ENCODE measurements at regions not wholly inside any gene's neighbourhood (a gene's known extent, or its start where the extent isn't known, plus 50 kb on each side); places are given as distances from the start of the nearest gene placed in this dataset.

DNA sequence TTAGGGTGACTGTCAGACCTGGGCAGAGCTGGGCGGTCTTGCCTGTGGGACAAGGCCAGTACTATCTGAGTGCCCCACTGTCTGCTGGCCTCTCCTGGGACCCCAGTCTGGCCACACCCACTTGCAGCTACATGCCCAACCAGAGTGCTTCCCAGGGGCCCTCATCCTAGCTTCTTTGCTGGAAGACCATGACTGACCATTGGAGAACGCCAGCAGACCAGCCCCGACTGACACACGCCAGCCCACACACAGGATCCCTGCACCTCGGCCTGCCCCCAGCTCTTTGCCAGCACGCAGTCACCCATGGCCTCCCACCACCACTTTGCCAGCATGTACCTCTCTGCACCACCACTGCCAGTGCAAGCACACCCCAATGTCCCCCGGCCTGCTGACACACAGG is 585.7 kb downstream of the ZNF674 start:
- no peak for DNase-seq (ENCODE audit: low spot score)
- ChIA-PET POLR2A (ENCODE audit: low non-redundant PET) (no interaction called here), CTCF (no interaction called here)
- H3K27ac ChIP-seq: no peak overlapping the region
- TF ChIP-seq, protein P1, sequence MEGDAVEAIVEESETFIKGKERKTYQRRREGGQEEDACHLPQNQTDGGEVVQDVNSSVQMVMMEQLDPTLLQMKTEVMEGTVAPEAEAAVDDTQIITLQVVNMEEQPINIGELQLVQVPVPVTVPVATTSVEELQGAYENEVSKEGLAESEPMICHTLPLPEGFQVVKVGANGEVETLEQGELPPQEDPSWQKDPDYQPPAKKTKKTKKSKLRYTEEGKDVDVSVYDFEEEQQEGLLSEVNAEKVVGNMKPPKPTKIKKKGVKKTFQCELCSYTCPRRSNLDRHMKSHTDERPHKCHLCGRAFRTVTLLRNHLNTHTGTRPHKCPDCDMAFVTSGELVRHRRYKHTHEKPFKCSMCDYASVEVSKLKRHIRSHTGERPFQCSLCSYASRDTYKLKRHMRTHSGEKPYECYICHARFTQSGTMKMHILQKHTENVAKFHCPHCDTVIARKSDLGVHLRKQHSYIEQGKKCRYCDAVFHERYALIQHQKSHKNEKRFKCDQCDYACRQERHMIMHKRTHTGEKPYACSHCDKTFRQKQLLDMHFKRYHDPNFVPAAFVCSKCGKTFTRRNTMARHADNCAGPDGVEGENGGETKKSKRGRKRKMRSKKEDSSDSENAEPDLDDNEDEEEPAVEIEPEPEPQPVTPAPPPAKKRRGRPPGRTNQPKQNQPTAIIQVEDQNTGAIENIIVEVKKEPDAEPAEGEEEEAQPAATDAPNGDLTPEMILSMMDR (conservative IDR thresholded peaks at IDR 0.05; ENCODE audit: low read depth): no peak

DNA sequence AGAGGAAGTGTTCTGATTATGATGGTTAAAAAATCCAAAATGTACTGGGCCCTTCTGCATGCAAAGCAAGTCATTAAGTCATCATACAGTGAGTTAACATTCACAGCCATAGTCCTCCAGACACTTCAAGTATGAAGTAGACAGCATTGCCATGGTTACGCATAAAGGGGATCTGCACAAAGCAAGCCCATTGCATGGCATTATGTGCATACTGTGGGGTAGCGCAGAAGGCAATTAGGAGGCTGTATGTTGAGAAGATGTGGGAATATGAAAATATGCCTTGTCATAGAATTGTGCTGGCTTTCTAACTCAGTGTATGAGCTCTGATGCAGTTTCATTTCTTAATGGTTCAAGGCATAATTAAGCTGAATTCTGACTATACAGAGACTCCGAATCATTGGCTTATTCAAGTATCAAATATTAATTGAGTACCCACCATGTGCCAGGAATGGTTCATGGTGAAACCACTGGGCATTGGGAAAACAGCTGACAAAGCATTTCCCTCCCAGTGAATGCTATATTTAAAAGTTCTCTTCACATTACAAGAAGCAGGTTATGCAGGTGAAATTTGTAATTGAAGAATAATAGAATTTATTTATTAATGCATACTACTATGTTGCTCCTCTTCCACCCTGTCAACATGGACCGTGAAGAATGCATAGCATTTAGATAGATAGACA is 588.9 kb downstream of the ZNF674 start:
- ChIA-PET CTCF (no interaction called here), POLR2A (ENCODE audit: low non-redundant PET) (no interaction called here)
- DNase-seq (ENCODE audit: low spot score): no peak
- TF ChIP-seq, protein P1 (conservative IDR thresholded peaks at IDR 0.05; ENCODE audit: low read depth): no peak
- H3K27ac ChIP-seq: no peak overlapping the region

DNA sequence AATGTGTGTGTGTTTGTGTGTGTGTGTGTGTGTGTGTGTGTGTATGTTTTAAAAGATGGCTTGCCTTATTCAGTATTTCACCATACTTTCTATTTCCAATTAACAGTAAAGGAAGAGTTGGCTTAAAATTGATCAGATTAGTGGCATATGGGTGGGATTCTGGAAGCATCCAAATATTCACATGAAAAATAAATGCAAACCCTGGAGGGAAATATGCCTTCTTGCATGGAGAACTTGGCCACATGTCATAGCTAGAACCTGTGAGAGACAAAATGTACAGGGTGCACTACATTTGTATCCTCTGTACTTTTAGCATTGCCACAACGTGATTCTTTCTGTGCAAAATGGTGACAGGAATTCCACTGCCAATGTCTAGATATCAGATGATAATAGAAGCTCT is 589.6 kb downstream of the ZNF674 start:
- no peak for DNase-seq (ENCODE audit: low spot score)
- ChIA-PET POLR2A (ENCODE audit: low non-redundant PET) (no interaction called here), CTCF (no interaction called here)
- TF ChIP-seq, protein P1 (conservative IDR thresholded peaks at IDR 0.05; ENCODE audit: low read depth): no peak
- H3K27ac ChIP-seq: no peak overlapping the region

DNA sequence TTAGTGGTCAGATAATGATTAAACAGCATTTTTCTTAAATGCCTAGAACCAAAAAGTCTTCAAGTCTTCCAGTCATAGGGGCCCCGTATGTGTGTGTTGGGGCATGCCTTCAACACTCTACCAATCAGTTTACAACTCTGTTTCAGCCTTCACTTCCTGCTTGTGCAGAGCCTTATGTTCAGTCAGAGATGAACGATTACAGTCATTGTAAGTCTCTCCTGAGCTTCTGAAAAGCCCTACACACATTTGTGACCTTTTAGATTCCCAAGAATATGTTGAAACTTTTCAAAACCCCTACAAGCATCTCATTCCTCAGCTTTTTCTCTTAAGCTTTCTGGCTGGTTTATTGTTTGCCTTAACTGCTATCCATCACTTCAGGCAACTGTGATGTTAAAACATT is 591.2 kb downstream of the ZNF674 start:
- no peak for DNase-seq (ENCODE audit: low spot score)
- H3K27ac ChIP-seq: no peak overlapping the region
- ChIA-PET CTCF (no interaction called here), POLR2A (ENCODE audit: low non-redundant PET) (no interaction called here)
- TF ChIP-seq, protein P1 (conservative IDR thresholded peaks at IDR 0.05; ENCODE audit: low read depth): no peak

DNA sequence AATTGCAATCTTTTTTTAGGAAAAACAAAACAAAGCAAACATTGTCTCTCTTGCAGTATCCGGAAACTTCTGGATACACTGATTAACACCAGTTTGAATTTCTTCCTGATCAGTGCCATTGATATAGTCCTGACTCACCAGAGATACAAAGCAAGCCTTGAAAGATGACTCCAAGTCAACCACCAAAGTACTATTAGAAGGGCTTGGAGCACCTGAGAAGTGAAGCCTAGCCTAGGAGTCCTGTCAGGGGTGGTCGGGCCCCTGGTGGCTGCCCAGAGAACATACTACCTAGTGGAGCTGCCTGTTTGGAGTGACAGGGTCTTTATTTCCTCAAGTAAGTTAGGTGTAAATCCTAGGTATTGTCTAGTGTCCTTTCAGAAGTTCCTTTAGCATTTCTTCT is 593.2 kb downstream of the ZNF674 start:
- no peak overlapping the region for H3K27ac ChIP-seq
- ChIA-PET POLR2A (ENCODE audit: low non-redundant PET) (no interaction called here), CTCF (no interaction called here)
- TF ChIP-seq, protein P1 (conservative IDR thresholded peaks at IDR 0.05; ENCODE audit: low read depth): no peak
- DNase-seq (ENCODE audit: low spot score): peak; percentile 0

DNA sequence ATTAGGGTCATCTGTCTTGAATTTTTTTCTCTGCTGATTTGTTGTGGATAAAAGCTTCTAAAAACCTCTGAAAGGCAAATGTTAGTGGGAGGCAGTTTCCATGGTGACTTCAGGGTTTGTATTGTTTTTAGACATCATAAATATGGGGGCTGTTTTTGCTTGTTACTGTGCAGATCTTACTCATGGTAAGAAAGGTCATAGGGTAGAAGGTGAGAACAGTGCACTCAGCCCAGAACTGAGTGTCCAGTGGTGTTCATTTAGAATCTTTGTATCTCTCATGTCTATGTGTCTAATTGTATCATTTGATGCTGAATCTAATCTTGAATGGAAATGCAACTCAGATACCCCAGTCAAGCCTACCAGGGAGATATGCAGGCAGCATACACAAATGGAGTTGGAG is 609.8 kb downstream of the ZNF674 start:
- ChIA-PET CTCF (no interaction called here), POLR2A (ENCODE audit: low non-redundant PET) (no interaction called here)
- TF ChIP-seq, protein P1 (conservative IDR thresholded peaks at IDR 0.05; ENCODE audit: low read depth): no peak
- DNase-seq (ENCODE audit: low spot score): no peak
- no peak overlapping the region for H3K27ac ChIP-seq

Data from RWPE1 (cell line).